ENCODE measurements at regions not wholly inside any gene's neighbourhood (a gene's known extent, or its start where the extent isn't known, plus 50 kb on each side); places are given as distances from the start of the nearest gene placed in this dataset.
"Not testable (repeated sequence)": the region's sequence is repeated elsewhere in the genome, so short reads cannot be mapped to it uniquely, and the experiment has no call there.

GRCh38 chrX:729583-730409 is 99.2 kb downstream of the SHOX start:
- H3K4me1 ChIP-seq (ENCODE audit: control insufficient read depth, insufficient read depth, low read length): no peaks in the 10 kb centered on the region
- no peak overlapping the region for H3K4me3 ChIP-seq (ENCODE audit: low read depth, low read length)
- H3K9ac ChIP-seq (ENCODE audit: low read length): no peak overlapping the region
- no peaks in the 10 kb centered on the region for H3K36me3 ChIP-seq (ENCODE audit: control insufficient read depth, insufficient read depth, low read length)
- H3K27ac ChIP-seq (ENCODE audit: low read depth, low read length): no peak overlapping the region
- H3K27me3 ChIP-seq (ENCODE audit: control insufficient read depth, insufficient read depth, low read length): no peaks in the 10 kb centered on the region
- H3K9me3 ChIP-seq (ENCODE audit: control insufficient read depth, insufficient read depth, low read depth, low read length): peaks cover 10% of the 10 kb centered on the region

GRCh38 chrX:729101-729500 is 98.5 kb downstream of the SHOX start:
- H3K27me3 ChIP-seq (ENCODE audit: control insufficient read depth, insufficient read depth, low read length); H3K9ac ChIP-seq (ENCODE audit: low read length); H3K36me3 ChIP-seq (ENCODE audit: control insufficient read depth, insufficient read depth, low read length); H3K27ac ChIP-seq (ENCODE audit: low read depth, low read length); H3K4me3 ChIP-seq (ENCODE audit: low read depth, low read length); H3K4me1 ChIP-seq (ENCODE audit: control insufficient read depth, insufficient read depth, low read length): not testable (repeated sequence)
- peaks cover 10% of the 10 kb centered on the region for H3K9me3 ChIP-seq (ENCODE audit: control insufficient read depth, insufficient read depth, low read depth, low read length)

- not testable (repeated sequence) for H3K27me3 ChIP-seq (ENCODE audit: control insufficient read depth, insufficient read depth, low read length); H3K27ac ChIP-seq (ENCODE audit: low read depth, low read length); H3K36me3 ChIP-seq (ENCODE audit: control insufficient read depth, insufficient read depth, low read length); H3K9ac ChIP-seq (ENCODE audit: low read length); H3K4me1 ChIP-seq (ENCODE audit: control insufficient read depth, insufficient read depth, low read length); H3K4me3 ChIP-seq (ENCODE audit: low read depth, low read length)
- H3K9me3 ChIP-seq (ENCODE audit: control insufficient read depth, insufficient read depth, low read depth, low read length): peaks cover 13% of the 10 kb centered on the region
These were observed 98.0 kb downstream of the SHOX start for GRCh38 chrX:728639-729038.

- Histone ChIP-seq H3K27ac (ENCODE audit: low read depth, low read length) (no peak overlapping the region), H3K4me3 (ENCODE audit: low read depth, low read length) (no peak overlapping the region), H3K27me3 (ENCODE audit: control insufficient read depth, insufficient read depth, low read length) (no peaks in the 10 kb centered on the region), H3K4me1 (ENCODE audit: control insufficient read depth, insufficient read depth, low read length) (no peaks in the 10 kb centered on the region), H3K9me3 (ENCODE audit: control insufficient read depth, insufficient read depth, low read depth, low read length) (peaks cover 17% of the 10 kb centered on the region), H3K36me3 (ENCODE audit: control insufficient read depth, insufficient read depth, low read length) (no peaks in the 10 kb centered on the region), H3K9ac (ENCODE audit: low read length) (no peak overlapping the region)
These were observed 97.4 kb downstream of the SHOX start for GRCh38 chrX:727738-728621.

GRCh38 chrX:725971-726370 is 95.4 kb downstream of the SHOX start:
- H3K4me3 ChIP-seq (ENCODE audit: low read depth, low read length): no peak overlapping the region
- H3K4me1 ChIP-seq (ENCODE audit: control insufficient read depth, insufficient read depth, low read length): no peaks in the 10 kb centered on the region
- H3K9me3 ChIP-seq (ENCODE audit: control insufficient read depth, insufficient read depth, low read depth, low read length): peaks cover 17% of the 10 kb centered on the region
- no peaks in the 10 kb centered on the region for H3K27me3 ChIP-seq (ENCODE audit: control insufficient read depth, insufficient read depth, low read length)
- no peaks in the 10 kb centered on the region for H3K36me3 ChIP-seq (ENCODE audit: control insufficient read depth, insufficient read depth, low read length)
- no peak overlapping the region for H3K27ac ChIP-seq (ENCODE audit: low read depth, low read length)
- H3K9ac ChIP-seq (ENCODE audit: low read length): no peak overlapping the region

GRCh38 chrX:724256-724655 is 93.7 kb downstream of the SHOX start:
- H3K4me3 ChIP-seq (ENCODE audit: low read depth, low read length): no peak overlapping the region
- H3K27ac ChIP-seq (ENCODE audit: low read depth, low read length): no peak overlapping the region
- H3K9me3 ChIP-seq (ENCODE audit: control insufficient read depth, insufficient read depth, low read depth, low read length): peaks cover 17% of the 10 kb centered on the region
- no peaks in the 10 kb centered on the region for H3K27me3 ChIP-seq (ENCODE audit: control insufficient read depth, insufficient read depth, low read length)
- no peaks in the 10 kb centered on the region for H3K4me1 ChIP-seq (ENCODE audit: control insufficient read depth, insufficient read depth, low read length)
- no peaks in the 10 kb centered on the region for H3K36me3 ChIP-seq (ENCODE audit: control insufficient read depth, insufficient read depth, low read length)
- H3K9ac ChIP-seq (ENCODE audit: low read length): no peak overlapping the region

- no peak overlapping the region for H3K27ac ChIP-seq (ENCODE audit: low read depth, low read length)
- H3K36me3 ChIP-seq (ENCODE audit: control insufficient read depth, insufficient read depth, low read length): no peaks in the 10 kb centered on the region
- H3K27me3 ChIP-seq (ENCODE audit: control insufficient read depth, insufficient read depth, low read length): no peaks in the 10 kb centered on the region
- no peak overlapping the region for H3K9ac ChIP-seq (ENCODE audit: low read length)
- H3K9me3 ChIP-seq (ENCODE audit: control insufficient read depth, insufficient read depth, low read depth, low read length): peaks cover 17% of the 10 kb centered on the region
- no peaks in the 10 kb centered on the region for H3K4me1 ChIP-seq (ENCODE audit: control insufficient read depth, insufficient read depth, low read length)
- no peak overlapping the region for H3K4me3 ChIP-seq (ENCODE audit: low read depth, low read length)
These were observed 93.2 kb downstream of the SHOX start for GRCh38 chrX:723781-724180.

GRCh38 chrX:721354-721753 is 90.8 kb downstream of the SHOX start:
- Histone ChIP-seq H3K4me3 (ENCODE audit: low read depth, low read length) (no peak overlapping the region), H3K27me3 (ENCODE audit: control insufficient read depth, insufficient read depth, low read length) (no peaks in the 10 kb centered on the region), H3K27ac (ENCODE audit: low read depth, low read length) (no peak overlapping the region), H3K4me1 (ENCODE audit: control insufficient read depth, insufficient read depth, low read length) (no peaks in the 10 kb centered on the region), H3K9ac (ENCODE audit: low read length) (no peak overlapping the region), H3K36me3 (ENCODE audit: control insufficient read depth, insufficient read depth, low read length) (no peaks in the 10 kb centered on the region), H3K9me3 (ENCODE audit: control insufficient read depth, insufficient read depth, low read depth, low read length) (peaks cover 25% of the 10 kb centered on the region)

- H3K27me3 ChIP-seq (ENCODE audit: control insufficient read depth, insufficient read depth, low read length): no peaks in the 10 kb centered on the region
- H3K4me3 ChIP-seq (ENCODE audit: low read depth, low read length): no peak overlapping the region
- peaks cover 21% of the 10 kb centered on the region for H3K9me3 ChIP-seq (ENCODE audit: control insufficient read depth, insufficient read depth, low read depth, low read length)
- no peaks in the 10 kb centered on the region for H3K4me1 ChIP-seq (ENCODE audit: control insufficient read depth, insufficient read depth, low read length)
- no peaks in the 10 kb centered on the region for H3K36me3 ChIP-seq (ENCODE audit: control insufficient read depth, insufficient read depth, low read length)
- no peak overlapping the region for H3K9ac ChIP-seq (ENCODE audit: low read length)
- no peak overlapping the region for H3K27ac ChIP-seq (ENCODE audit: low read depth, low read length)
These were observed 90.2 kb downstream of the SHOX start for GRCh38 chrX:720825-721224.

GRCh38 chrX:720250-720649 is 89.7 kb downstream of the SHOX start:
- H3K27me3 ChIP-seq (ENCODE audit: control insufficient read depth, insufficient read depth, low read length): no peaks in the 10 kb centered on the region
- H3K4me1 ChIP-seq (ENCODE audit: control insufficient read depth, insufficient read depth, low read length): no peaks in the 10 kb centered on the region
- no peaks in the 10 kb centered on the region for H3K36me3 ChIP-seq (ENCODE audit: control insufficient read depth, insufficient read depth, low read length)
- H3K9ac ChIP-seq (ENCODE audit: low read length): no peak overlapping the region
- H3K9me3 ChIP-seq (ENCODE audit: control insufficient read depth, insufficient read depth, low read depth, low read length): peaks cover 17% of the 10 kb centered on the region
- no peak overlapping the region for H3K4me3 ChIP-seq (ENCODE audit: low read depth, low read length)
- no peak overlapping the region for H3K27ac ChIP-seq (ENCODE audit: low read depth, low read length)

GRCh38 chrX:716136-716535 is 85.5 kb downstream of the SHOX start:
- Histone ChIP-seq H3K36me3 (ENCODE audit: control insufficient read depth, insufficient read depth, low read length) (no peaks in the 10 kb centered on the region), H3K4me1 (ENCODE audit: control insufficient read depth, insufficient read depth, low read length) (no peaks in the 10 kb centered on the region), H3K9ac (ENCODE audit: low read length) (no peak overlapping the region)

More at GRCh38 chrX:716136-716535, 85.5 kb downstream of the SHOX start:
- no peak overlapping the region for H3K4me3 ChIP-seq (ENCODE audit: low read depth, low read length)
- no peaks in the 10 kb centered on the region for H3K27me3 ChIP-seq (ENCODE audit: control insufficient read depth, insufficient read depth, low read length)
- H3K27ac ChIP-seq (ENCODE audit: low read depth, low read length): no peak overlapping the region
- peaks cover 23% of the 10 kb centered on the region for H3K9me3 ChIP-seq (ENCODE audit: control insufficient read depth, insufficient read depth, low read depth, low read length)
